Fibroblast of lung (primary cell): ENCODE measurements at regions not wholly inside any gene's neighbourhood (a gene's known extent, or its start where the extent isn't known, plus 50 kb on each side); places are given as distances from the start of the nearest gene placed in this dataset.

ENCODE experiments used
- DNase-seq, 2 donors: peaks; one replicate each; pipeline versions ENCODE4 v3.0.0 to v3.0.0-alpha.2; 2010; ENCODE audit warnings: low read depth in 2 of 2
- H2AFZ ChIP-seq: 2 replicates; pipeline ENCODE4 v1.5.1; 2012; ENCODE audit warnings: low read length, control low read depth, inconsistent platforms
- H3K27ac ChIP-seq: 2 replicates; pipeline ENCODE4 v1.5.1; 2011; ENCODE audit warnings: low read length, control low read depth; ENCODE audit not compliant: insufficient read depth
- H3K27me3 ChIP-seq: 2 replicates; pipeline ENCODE4 v1.5.1; 2011; ENCODE audit warnings: mild to moderate bottlenecking, low read length; ENCODE audit not compliant: control insufficient read depth, insufficient read depth
- H3K36me3 ChIP-seq: 2 replicates; pipeline ENCODE4 v1.5.1; 2011; ENCODE audit warnings: low read length; ENCODE audit not compliant: control insufficient read depth, insufficient read depth
- H3K4me1 ChIP-seq: 2 replicates; pipeline ENCODE4 v1.5.1; 2011; ENCODE audit warnings: low read length; ENCODE audit not compliant: control insufficient read depth, insufficient read depth; ENCODE audit errors: extremely low read depth
- H3K4me2 ChIP-seq: 2 replicates; pipeline ENCODE4 v1.5.1; 2011; ENCODE audit warnings: low read length, control low read depth; ENCODE audit not compliant: insufficient read depth; ENCODE audit errors: extremely low read depth
- H3K4me3 ChIP-seq, 4 experiments: fragments of 200-600 bp in 1 of 4; sonication (generic) in 1 of 4; replicated peaks in 1 of 4; 2 replicates each; pipeline ENCODE4 v1.5.1; 2011 to 2016; ENCODE audit warnings: low read length in 4 of 4, low read depth in 3 of 4, mild to moderate bottlenecking in 3 of 4, control low read depth in 2 of 4, inconsistent platforms in 1 of 4, mixed read lengths in 1 of 4; ENCODE audit not compliant: insufficient read depth in 1 of 4; ENCODE audit errors: control extremely low read depth in 1 of 4
- H3K79me2 ChIP-seq: 2 replicates; pipeline ENCODE4 v1.5.1; 2012; ENCODE audit warnings: mild to moderate bottlenecking, low read length, inconsistent platforms; ENCODE audit not compliant: control insufficient read depth, insufficient read depth
- H3K9ac ChIP-seq: 2 replicates; pipeline ENCODE4 v1.5.1; 2011; ENCODE audit warnings: mild to moderate bottlenecking, low read length, control low read depth; ENCODE audit not compliant: insufficient read depth
- H3K9me3 ChIP-seq: 2 replicates; pipeline ENCODE4 v1.5.1; 2012; ENCODE audit warnings: low read depth, low read length; ENCODE audit not compliant: control insufficient read depth, insufficient read depth
- H4K20me1 ChIP-seq: 2 replicates; pipeline ENCODE4 v1.5.1; 2011; ENCODE audit warnings: low read length; ENCODE audit not compliant: control insufficient read depth, insufficient read depth; ENCODE audit errors: extremely low read depth
- CTCF ChIP-seq, 2 donors: IDR thresholded peaks in 1 of 2; conservative IDR thresholded peaks in 1 of 2; 1 replicate in 1 of 2; 2 replicates in 1 of 2; pipeline ENCODE4 v1.5.1; 2011 to 2012; ENCODE audit warnings: low read length in 2 of 2, control low read depth in 1 of 2, inconsistent platforms in 1 of 2, low read depth in 1 of 2, mild to moderate bottlenecking in 1 of 2
- EZH2 ChIP-seq: IDR thresholded peaks from 2 replicates; pipeline ENCODE4 v1.5.1; 2012; ENCODE audit warnings: low read length, control low read depth, mild to moderate bottlenecking; ENCODE audit errors: missing control alignments

GRCh38 chr3:152126260-152126659 is 142.5 kb upstream of the MBNL1 start:
- Histone ChIP-seq H3K36me3 (no peaks in the 10 kb centered on the region), H3K4me3 (no peak overlapping the region), H3K79me2 (no peaks in the 10 kb centered on the region), H2AFZ (no peak overlapping the region), H3K4me2 (no peak overlapping the region), H3K27ac (no peak overlapping the region), H4K20me1 (no peaks in the 10 kb centered on the region), H3K27me3 (no peaks in the 10 kb centered on the region), H3K9me3 (no peaks in the 10 kb centered on the region), H3K9ac (no peak overlapping the region), H3K4me1 (peaks cover 5% of the 10 kb centered on the region)
- no peak for TF ChIP-seq CTCF (conservative IDR thresholded peaks at IDR 0.05 in 1 of 2, IDR thresholded peaks at IDR 0.05 in 1 of 2; ENCODE audit: low read depth in 1 of 2, low read length in 2 of 2)
- TF ChIP-seq EZH2: no peak
- peak; percentile 55 to 56 for DNase-seq

- Histone ChIP-seq H2AFZ (no peak overlapping the region), H3K27ac (no peak overlapping the region), H3K36me3 (no peaks in the 10 kb centered on the region), H4K20me1 (no peaks in the 10 kb centered on the region), H3K4me2 (no peak overlapping the region), H3K27me3 (no peaks in the 10 kb centered on the region), H3K4me3 (no peak overlapping the region), H3K4me1 (peaks cover 5% of the 10 kb centered on the region), H3K9ac (no peak overlapping the region), H3K9me3 (no peaks in the 10 kb centered on the region), H3K79me2 (no peaks in the 10 kb centered on the region)
- no peak for TF ChIP-seq EZH2
- no peak for TF ChIP-seq CTCF (conservative IDR thresholded peaks at IDR 0.05 in 1 of 2, IDR thresholded peaks at IDR 0.05 in 1 of 2; ENCODE audit: low read depth in 1 of 2, low read length in 2 of 2)
- no peak for DNase-seq
Measured at GRCh38 chr3:152127058-152127457, 141.7 kb upstream of the MBNL1 start.

- TF ChIP-seq CTCF (conservative IDR thresholded peaks at IDR 0.05 in 1 of 2, IDR thresholded peaks at IDR 0.05 in 1 of 2; ENCODE audit: low read depth in 1 of 2, low read length in 2 of 2): no peak
- no peak for TF ChIP-seq EZH2
- H3K27ac ChIP-seq: no peak overlapping the region
- no peak for DNase-seq
Measured at GRCh38 chr3:152128356-152128755, 140.4 kb upstream of the MBNL1 start.

More at GRCh38 chr3:152128356-152128755, 140.4 kb upstream of the MBNL1 start:
- Histone ChIP-seq H3K9me3 (no peaks in the 10 kb centered on the region), H3K4me1 (peaks cover 2% of the 10 kb centered on the region), H3K36me3 (no peaks in the 10 kb centered on the region), H3K4me3 (no peak overlapping the region), H3K27me3 (no peaks in the 10 kb centered on the region), H2AFZ (no peak overlapping the region), H3K79me2 (no peaks in the 10 kb centered on the region), H4K20me1 (no peaks in the 10 kb centered on the region), H3K4me2 (no peak overlapping the region), H3K9ac (no peak overlapping the region)
